ENCODE measurements at regions not wholly inside any gene's neighbourhood (a gene's known extent, or its start where the extent isn't known, plus 50 kb on each side); places are given as distances from the start of the nearest gene placed in this dataset.
A peak's percentile ranks its signal among the peaks of the same experiment; 100 is the strongest.

DNA sequence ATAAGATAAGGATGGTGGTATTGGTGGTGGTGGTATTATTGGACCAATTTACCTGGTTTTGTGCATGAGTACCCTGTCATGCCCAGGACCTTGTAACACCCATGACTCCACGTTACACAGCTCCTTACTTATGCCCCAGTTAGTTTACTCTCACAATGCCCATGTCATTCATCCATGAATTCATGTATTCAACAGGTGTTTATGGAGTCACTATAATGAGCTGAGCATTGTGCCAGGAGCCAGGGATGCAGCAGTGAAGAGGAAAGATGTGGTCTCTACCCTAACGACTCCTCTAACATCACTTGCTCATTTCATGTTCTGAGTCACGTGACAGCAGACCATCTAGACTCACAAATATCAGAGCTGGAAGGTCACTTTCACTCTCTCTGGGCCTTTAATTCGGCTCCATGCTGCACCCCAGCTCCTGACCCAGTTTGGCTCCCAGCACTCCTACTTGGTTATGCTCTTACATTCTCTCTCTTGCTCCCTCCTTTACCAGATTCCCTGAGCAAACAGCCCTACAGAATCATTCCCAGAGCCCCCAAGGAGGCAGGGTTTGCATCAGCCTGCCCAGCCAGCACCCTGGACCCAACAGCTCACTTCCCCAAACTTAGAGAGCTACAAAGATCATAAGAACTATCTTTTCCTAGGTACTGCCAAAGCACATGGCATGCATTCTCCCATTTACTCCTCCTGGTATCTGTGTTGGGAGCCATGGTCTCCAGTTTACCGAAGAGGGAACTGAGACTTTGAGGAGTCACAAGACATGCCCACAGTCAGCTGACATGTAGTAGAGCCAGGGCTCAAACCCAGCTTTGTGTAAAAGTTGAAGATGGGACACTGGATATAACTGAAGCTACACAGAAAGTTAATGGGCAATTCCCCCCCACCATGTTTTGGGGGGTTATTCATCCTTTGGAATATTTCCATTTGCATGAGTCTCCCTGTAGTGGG lies 449.9 kb downstream of the LRATD1 start:
- no peak for DNase-seq (ENCODE audit: low read depth)

GRCh38 chr2:15084826-15085489 lies 452.4 kb downstream of the LRATD1 start:
- DNase-seq (ENCODE audit: low read depth), result no peak

GRCh38 chr2:15092181-15092580 lies 459.7 kb downstream of the LRATD1 start:
- no peak for DNase-seq (ENCODE audit: low read depth)

DNA sequence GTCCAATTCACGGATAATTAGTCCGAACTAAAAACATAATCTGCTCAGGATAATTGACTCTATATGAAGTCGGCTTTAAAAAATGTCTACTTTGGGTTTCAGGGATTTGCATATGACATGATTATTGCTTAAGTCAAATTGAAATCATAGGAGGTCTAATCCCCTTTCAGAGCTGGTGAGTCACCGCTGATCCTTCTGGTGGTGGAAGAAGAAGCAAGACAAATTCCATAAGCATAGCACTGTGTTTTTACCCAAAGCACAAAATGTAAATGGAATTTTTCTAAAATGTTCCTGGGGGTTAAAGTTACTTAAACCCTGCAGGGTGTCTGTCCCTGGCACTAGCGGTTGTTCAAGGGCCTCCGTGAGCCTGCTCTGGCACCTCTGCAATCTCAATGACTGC lies 460.2 kb downstream of the LRATD1 start:
- no peak for DNase-seq (ENCODE audit: low read depth)

- no peak for DNase-seq (ENCODE audit: low read depth)
These were observed 461.6 kb downstream of the LRATD1 start for GRCh38 chr2:15094161-15094560.

DNA sequence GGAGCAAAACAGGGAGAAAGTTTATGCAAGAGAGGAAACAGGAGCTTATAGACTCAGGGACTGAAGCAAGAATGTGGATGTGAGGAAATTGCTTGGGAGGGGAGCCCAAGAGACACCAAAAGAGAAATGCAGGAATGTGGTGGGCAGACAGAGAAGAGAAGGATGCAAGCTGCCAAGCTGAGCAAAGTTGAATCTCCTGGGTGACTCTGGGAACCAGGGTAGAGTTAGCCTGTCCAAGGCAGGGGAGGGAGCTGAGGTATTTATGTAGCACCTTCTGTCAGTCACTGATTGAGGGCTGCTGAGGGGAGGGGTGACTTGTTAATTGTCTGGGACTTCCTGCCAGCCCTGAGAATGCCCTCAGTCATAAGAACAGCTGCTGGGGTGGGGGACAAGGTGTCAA lies 464.3 kb downstream of the NBAS start:
- DNase-seq (ENCODE audit: low read depth), result no peak

DNA sequence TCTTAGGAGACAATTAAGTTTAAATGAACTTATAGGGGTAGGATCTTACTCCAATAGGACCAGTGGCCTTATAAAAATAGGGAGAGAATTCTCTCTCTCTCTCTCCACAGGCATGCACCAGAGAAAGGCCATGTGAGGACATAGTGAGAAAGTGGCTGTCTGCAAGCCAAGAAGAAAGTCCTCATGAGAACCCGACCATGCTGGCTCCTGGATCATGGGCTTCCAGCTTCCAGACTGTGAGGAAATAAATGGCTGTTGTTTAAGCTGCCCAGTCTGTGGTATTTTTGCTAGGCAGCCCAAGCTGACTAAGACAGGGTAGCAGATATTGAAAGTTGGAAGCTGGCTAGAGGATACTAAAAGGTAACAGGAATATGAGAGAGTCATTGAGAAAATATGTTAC lies 454.0 kb downstream of the NBAS start:
- DNase-seq (ENCODE audit: low read depth), result no peak

DNA sequence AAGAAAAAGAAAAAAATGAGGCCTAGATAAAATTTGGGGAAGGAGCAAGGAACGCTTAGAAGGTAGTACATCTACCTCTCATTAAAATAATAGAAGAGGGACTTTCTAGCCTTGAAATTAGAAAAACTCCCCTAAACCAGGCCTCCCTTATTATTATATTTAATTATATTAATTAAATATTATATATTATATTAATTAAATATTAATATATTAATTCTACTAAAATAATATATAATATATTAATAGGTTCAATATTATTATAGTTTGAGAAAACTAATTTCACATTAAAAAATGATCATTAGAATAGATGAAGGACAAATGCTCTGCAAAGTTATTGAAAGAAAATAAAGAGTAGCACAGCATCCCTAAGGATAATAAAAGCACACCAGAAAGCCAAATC lies 449.4 kb downstream of the NBAS start:
- no peak for DNase-seq (ENCODE audit: low read depth)

DNA sequence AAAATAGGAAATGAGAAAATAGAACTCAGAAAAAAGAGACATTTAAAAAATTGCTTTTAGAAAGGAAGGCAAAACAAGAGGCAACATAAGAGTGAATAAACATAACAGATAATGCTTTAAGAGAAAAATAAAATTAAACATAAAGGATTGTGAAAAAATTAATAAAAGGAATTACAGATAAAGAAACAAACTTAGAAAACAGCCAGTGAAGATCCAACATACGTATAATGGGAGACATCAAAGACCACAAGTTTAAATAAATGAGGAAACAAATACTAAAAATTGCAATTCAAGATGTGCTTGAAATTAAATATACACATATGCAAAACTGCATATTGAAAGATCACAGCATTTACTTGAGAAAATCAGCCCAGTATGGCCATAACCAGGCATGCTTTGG lies 448.9 kb downstream of the NBAS start:
- peak; percentile 10 for DNase-seq (ENCODE audit: low read depth)

- DNase-seq (ENCODE audit: low read depth), result no peak
These were observed 445.4 kb downstream of the NBAS start for GRCh38 chr2:15115776-15116175.

GRCh38 chr2:15116830-15117229 lies 444.3 kb downstream of the NBAS start:
- no peak for DNase-seq (ENCODE audit: low read depth)
